A549 (cell line): ENCODE measurements at regions not wholly inside any gene's neighbourhood (a gene's known extent, or its start where the extent isn't known, plus 50 kb on each side); places are given as distances from the start of the nearest gene placed in this dataset.

Experiments used
- ATAC-seq, 2 experiments: fragments of 200-7000 bp in 1 of 2; fragments of >200 bp in 1 of 2; cut with Nextera tagmentation in 1 of 2; cut with Tn5 transposase in 1 of 2; 3 replicates each; pipeline versions ENCODE4 v1.8.0 to v1.9.1; 2018 to 2020; ENCODE audit warnings: mild to moderate bottlenecking in 1 of 2, moderate library complexity in 1 of 2
- CTCF ChIA-PET: fragments of 300-600 bp; sonication (Branson Sonifier 250); formaldehyde crosslinking; extraction: SDS; loops from one replicate; lab custom pipeline; 2021; ENCODE audit warnings: antibody characterized with exemption, inconsistent platforms; lab: Yijun Ruan, JAX
- POLR2A ChIA-PET: fragments of 350-600 bp; formaldehyde crosslinking; extraction: SDS; loops from one replicate; lab custom pipeline; 2021; ENCODE audit warnings: antibody characterized with exemption, inconsistent platforms; lab: Yijun Ruan, JAX
- DNase-seq, 2 experiments: peaks; one replicate each; pipeline versions ENCODE4 v3.0.0 to v3.0.0-alpha.2; 2011 to 2016; ENCODE audit warnings: low read depth in 1 of 2, low spot score in 1 of 2
- FAIRE-seq: peaks from 2 replicates; lab custom pipeline; 2011; peaks lifted over from hg19 to GRCh38; lab: Jason Lieb, UNC
- H3K27ac ChIP-seq, 2 experiments: fragments of >200 bp; sonication (Bioruptor Twin); formaldehyde crosslinking; 3 replicates each; pipeline ENCODE4 v1.5.1; 2016 to 2017
- H3K4me1 ChIP-seq: fragments of >200 bp; sonication (Bioruptor Twin); formaldehyde crosslinking; 3 replicates; pipeline ENCODE4 v1.6.1; 2016
- H3K4me2 ChIP-seq: fragments of >200 bp; sonication (Bioruptor Twin); formaldehyde crosslinking; 3 replicates; pipeline ENCODE4 v1.6.1; 2016
- H3K4me3 ChIP-seq: fragments of >200 bp; sonication (Bioruptor Twin); formaldehyde crosslinking; 3 replicates; pipeline ENCODE4 v1.5.1; 2016
- H3K9me3 ChIP-seq: fragments of >200 bp; sonication (Bioruptor Twin); formaldehyde crosslinking; 3 replicates; pipeline ENCODE4 v1.6.1; 2016
- E2F6 ChIP-seq: IDR thresholded peaks from 2 replicates; pipeline ENCODE4 v1.6.1; 2012; ENCODE audit warnings: low read depth, borderline replicate concordance
- EHF ChIP-seq: fragments of 250-450 bp; sonication (Bioruptor Pico); IDR thresholded peaks from 2 replicates; pipeline ENCODE4 v1.5.0; 2020; ENCODE audit warnings: mild to moderate bottlenecking
- EHMT2 ChIP-seq: fragments of 200-600 bp; sonication (generic); IDR thresholded peaks from 2 replicates; pipeline ENCODE4 v1.6.1; 2016; ENCODE audit warnings: antibody characterized with exemption, low read depth, mild to moderate bottlenecking, moderate library complexity
- EP300 ChIP-seq, 2 experiments: fragments of >200 bp; sonication (Bioruptor Twin); formaldehyde crosslinking; IDR thresholded peaks; 2 replicates in 1 of 2; 3 replicates in 1 of 2; pipeline ENCODE4 v1.6.1; 2016 to 2017
- ESRRA ChIP-seq: fragments of 150-350 bp; IDR thresholded peaks from 2 replicates; pipeline ENCODE4 v1.6.1; 2014; ENCODE audit warnings: mild to moderate bottlenecking, low read length, borderline replicate concordance
- FOSB ChIP-seq: fragments of 250-450 bp; sonication (Bioruptor Pico); IDR thresholded peaks from 2 replicates; pipeline ENCODE4 v1.5.0; 2020; ENCODE audit warnings: mild to moderate bottlenecking, moderate library complexity
- FOXS1 ChIP-seq: fragments of 250-450 bp; sonication (Bioruptor Pico); IDR thresholded peaks from 2 replicates; pipeline ENCODE4 v1.5.0; 2020; ENCODE audit warnings: mild to moderate bottlenecking, moderate library complexity
- GATA3 ChIP-seq: IDR thresholded peaks from 2 replicates; pipeline ENCODE4 v1.6.1; 2012; ENCODE audit warnings: borderline replicate concordance
- HEYL ChIP-seq: fragments of 250-450 bp; sonication (Bioruptor Pico); IDR thresholded peaks from 2 replicates; pipeline ENCODE4 v1.8.0; 2021; ENCODE audit warnings: mild to moderate bottlenecking, moderate library complexity
- HOXA7 ChIP-seq: fragments of 250-450 bp; sonication (Bioruptor Pico); IDR thresholded peaks from 2 replicates; pipeline ENCODE4 v1.5.0; 2020; ENCODE audit warnings: mild to moderate bottlenecking, moderate library complexity
- HOXB5 ChIP-seq: fragments of 250-450 bp; sonication (Bioruptor Pico); IDR thresholded peaks from 2 replicates; pipeline ENCODE4 v1.5.0; 2020; ENCODE audit warnings: mild to moderate bottlenecking, moderate library complexity
- KDM1A ChIP-seq: fragments of 200-600 bp; sonication (generic); IDR thresholded peaks from 2 replicates; pipeline ENCODE4 v1.6.1; 2016; ENCODE audit warnings: low read depth, mild to moderate bottlenecking
- MAZ ChIP-seq: fragments of 150-350 bp; IDR thresholded peaks from 2 replicates; pipeline ENCODE4 v1.6.1; 2014; ENCODE audit warnings: antibody characterized with exemption, low read depth, low read length, borderline replicate concordance
- POLR2AphosphoS2 ChIP-seq: conservative IDR thresholded peaks from 2 replicates; pipeline ENCODE4 v1.6.1; 2012; ENCODE audit warnings: low read length, improper control_type of control experiment, inconsistent platforms
- RFX5 ChIP-seq: fragments of 450-650 bp; IDR thresholded peaks from 2 replicates; pipeline ENCODE4 v1.7.1; 2014; ENCODE audit warnings: antibody characterized with exemption, mild to moderate bottlenecking, moderate library complexity
- TFCP2L1 ChIP-seq: fragments of 250-450 bp; sonication (Bioruptor Pico); IDR thresholded peaks from 2 replicates; pipeline ENCODE4 v1.5.0; 2021; ENCODE audit warnings: mild to moderate bottlenecking
- ZFP36 ChIP-seq: fragments of 450-650 bp; IDR thresholded peaks from 2 replicates; pipeline ENCODE4 v1.6.1; 2014; ENCODE audit warnings: borderline replicate concordance; ENCODE audit not compliant: partially characterized antibody
- WGBS: methylation state at CpG from one replicate; pipeline ENCODE4 v1.1.6; 2017; ENCODE audit errors: missing lambda C conversion rate; 5-methylcytosine and 5-hydroxymethylcytosine counted together
- TF ChIP-seq, protein P1 (sequence below): IDR thresholded peaks from 2 replicates; pipeline ENCODE4 v1.6.1; 2012
- TF ChIP-seq, protein P2 (sequence below): fragments of 150-350 bp; IDR thresholded peaks from 2 replicates; pipeline ENCODE4 v1.6.1; 2014; ENCODE audit warnings: low read depth, mild to moderate bottlenecking, low read length
- TF ChIP-seq, protein P3 (sequence below): fragments of 250-450 bp; sonication (Bioruptor Pico); IDR thresholded peaks from 2 replicates; pipeline ENCODE4 v1.5.0; 2021; ENCODE audit warnings: mild to moderate bottlenecking, moderate library complexity, borderline replicate concordance
- TF ChIP-seq, protein P4 (sequence below): fragments of 450-650 bp; IDR thresholded peaks from 2 replicates; pipeline ENCODE4 v1.6.1; 2014; ENCODE audit warnings: antibody characterized with exemption
- TF ChIP-seq, protein P5 (sequence below): fragments of 200-600 bp; sonication (generic); IDR thresholded peaks from 2 replicates; pipeline ENCODE4 v1.6.1; 2016; ENCODE audit warnings: antibody characterized with exemption, mild to moderate bottlenecking, moderate library complexity

DNA sequence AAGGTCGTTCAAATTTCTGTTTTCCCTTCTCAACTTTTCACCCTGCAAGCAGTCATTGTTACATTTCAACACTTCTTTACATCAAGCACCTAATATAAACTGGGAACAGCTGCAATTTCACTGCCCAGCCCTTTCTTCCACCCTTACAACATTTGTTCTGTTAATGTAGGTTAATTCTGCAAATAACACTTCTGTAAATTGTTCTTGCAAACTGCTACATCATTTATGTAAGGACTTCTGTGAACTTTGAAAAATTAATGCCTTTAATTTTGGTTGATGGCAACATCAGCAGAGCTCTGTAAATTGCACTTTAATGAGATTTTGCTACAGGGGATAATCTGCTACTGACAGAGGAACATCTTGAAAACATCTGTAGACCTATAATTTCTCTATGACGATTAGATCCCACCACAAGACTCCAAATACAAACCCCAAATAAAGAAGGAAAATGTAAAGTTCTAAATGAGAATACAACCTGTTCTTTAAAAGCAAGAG lies 93.5 kb downstream of the ZIC4 start:
- no peak overlapping the region for H3K4me3 ChIP-seq
- no peak overlapping the region for H3K27ac ChIP-seq
- no peak for FAIRE-seq
- ChIA-PET CTCF (no interaction called here), POLR2A (no interaction called here)
- H3K4me2 ChIP-seq: no peak overlapping the region
- H3K4me1 ChIP-seq: no peaks in the 10 kb centered on the region
- ATAC-seq: no peak
- DNase-seq: no peak
- TF ChIP-seq EHF (CRISPR knock-in tag): no peak
- no peak for TF ChIP-seq FOXS1
- WGBS: 0% methylated on average over 2 of the region's 2 CpGs
- H3K9me3 ChIP-seq: no peaks in the 10 kb centered on the region

DNA sequence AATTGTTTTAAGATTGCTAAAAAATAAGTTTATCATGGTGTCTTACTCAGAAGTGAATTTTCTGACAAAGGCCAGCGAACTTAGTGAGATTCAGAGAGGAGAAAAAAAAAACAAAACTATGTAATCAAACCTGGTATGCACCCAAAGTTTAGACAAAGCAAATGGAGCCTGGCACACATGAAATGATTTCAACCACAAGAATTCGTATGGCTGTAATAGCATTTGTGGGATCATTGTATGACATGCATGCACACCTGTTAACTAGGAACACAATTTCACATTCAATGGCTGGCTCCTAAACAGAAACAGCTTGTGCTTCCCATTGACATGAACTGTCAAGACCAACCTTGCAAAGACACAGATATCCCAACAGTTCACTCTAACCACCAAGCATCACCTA lies 94.6 kb downstream of the ZIC4 start:
- TF ChIP-seq POLR2AphosphoS2 (no peak), ZFP36 (no peak), TFCP2L1 (CRISPR knock-in tag) (no peak), GATA3 (no peak), FOSB (CRISPR knock-in tag) (no peak), MAZ (no peak), ESRRA (no peak), RFX5 (no peak), HOXB5 (CRISPR knock-in tag) (no peak), E2F6 (no peak)
- TF ChIP-seq, protein P1, sequence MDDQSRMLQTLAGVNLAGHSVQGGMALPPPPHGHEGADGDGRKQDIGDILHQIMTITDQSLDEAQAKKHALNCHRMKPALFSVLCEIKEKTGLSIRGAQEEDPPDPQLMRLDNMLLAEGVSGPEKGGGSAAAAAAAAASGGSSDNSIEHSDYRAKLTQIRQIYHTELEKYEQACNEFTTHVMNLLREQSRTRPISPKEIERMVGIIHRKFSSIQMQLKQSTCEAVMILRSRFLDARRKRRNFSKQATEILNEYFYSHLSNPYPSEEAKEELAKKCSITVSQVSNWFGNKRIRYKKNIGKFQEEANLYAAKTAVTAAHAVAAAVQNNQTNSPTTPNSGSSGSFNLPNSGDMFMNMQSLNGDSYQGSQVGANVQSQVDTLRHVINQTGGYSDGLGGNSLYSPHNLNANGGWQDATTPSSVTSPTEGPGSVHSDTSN: no peak
- TF ChIP-seq, protein P2, sequence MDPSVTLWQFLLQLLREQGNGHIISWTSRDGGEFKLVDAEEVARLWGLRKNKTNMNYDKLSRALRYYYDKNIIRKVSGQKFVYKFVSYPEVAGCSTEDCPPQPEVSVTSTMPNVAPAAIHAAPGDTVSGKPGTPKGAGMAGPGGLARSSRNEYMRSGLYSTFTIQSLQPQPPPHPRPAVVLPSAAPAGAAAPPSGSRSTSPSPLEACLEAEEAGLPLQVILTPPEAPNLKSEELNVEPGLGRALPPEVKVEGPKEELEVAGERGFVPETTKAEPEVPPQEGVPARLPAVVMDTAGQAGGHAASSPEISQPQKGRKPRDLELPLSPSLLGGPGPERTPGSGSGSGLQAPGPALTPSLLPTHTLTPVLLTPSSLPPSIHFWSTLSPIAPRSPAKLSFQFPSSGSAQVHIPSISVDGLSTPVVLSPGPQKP: no peak
- TF ChIP-seq, protein P3, sequence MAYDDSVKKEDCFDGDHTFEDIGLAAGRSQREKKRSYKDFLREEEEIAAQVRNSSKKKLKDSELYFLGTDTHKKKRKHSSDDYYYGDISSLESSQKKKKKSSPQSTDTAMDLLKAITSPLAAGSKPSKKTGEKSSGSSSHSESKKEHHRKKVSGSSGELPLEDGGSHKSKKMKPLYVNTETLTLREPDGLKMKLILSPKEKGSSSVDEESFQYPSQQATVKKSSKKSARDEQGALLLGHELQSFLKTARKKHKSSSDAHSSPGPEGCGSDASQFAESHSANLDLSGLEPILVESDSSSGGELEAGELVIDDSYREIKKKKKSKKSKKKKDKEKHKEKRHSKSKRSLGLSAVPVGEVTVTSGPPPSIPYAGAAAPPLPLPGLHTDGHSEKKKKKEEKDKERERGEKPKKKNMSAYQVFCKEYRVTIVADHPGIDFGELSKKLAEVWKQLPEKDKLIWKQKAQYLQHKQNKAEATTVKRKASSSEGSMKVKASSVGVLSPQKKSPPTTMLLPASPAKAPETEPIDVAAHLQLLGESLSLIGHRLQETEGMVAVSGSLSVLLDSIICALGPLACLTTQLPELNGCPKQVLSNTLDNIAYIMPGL (CRISPR knock-in tag): no peak
- TF ChIP-seq, protein P4, sequence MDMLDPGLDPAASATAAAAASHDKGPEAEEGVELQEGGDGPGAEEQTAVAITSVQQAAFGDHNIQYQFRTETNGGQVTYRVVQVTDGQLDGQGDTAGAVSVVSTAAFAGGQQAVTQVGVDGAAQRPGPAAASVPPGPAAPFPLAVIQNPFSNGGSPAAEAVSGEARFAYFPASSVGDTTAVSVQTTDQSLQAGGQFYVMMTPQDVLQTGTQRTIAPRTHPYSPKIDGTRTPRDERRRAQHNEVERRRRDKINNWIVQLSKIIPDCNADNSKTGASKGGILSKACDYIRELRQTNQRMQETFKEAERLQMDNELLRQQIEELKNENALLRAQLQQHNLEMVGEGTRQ: no peak
- Histone ChIP-seq H3K27ac (no peak overlapping the region), H3K4me2 (no peak overlapping the region), H3K4me1 (no peaks in the 10 kb centered on the region), H3K4me3 (no peak overlapping the region), H3K9me3 (no peaks in the 10 kb centered on the region)
- FAIRE-seq: no peak
- ChIA-PET POLR2A (no interaction called here), CTCF (no interaction called here)
- 5% methylated on average over 2 of the region's 2 CpGs for WGBS
- DNase-seq: no peak
- ATAC-seq: no peak

GRCh38 chr3:147305533-147306250 lies 100.7 kb downstream of the ZIC4 start:
- no peak for FAIRE-seq
- TF ChIP-seq EHMT2 (no peak), ZFP36 (no peak), EHF (CRISPR knock-in tag) (no peak), EP300 (IDR thresholded peaks at IDR 0.05) (no peak), FOSB (CRISPR knock-in tag) (no peak), ESRRA (no peak), KDM1A (no peak), HOXA7 (no peak), HEYL (CRISPR knock-in tag) (no peak), GATA3 (no peak), RFX5 (no peak)
- TF ChIP-seq, protein P5, sequence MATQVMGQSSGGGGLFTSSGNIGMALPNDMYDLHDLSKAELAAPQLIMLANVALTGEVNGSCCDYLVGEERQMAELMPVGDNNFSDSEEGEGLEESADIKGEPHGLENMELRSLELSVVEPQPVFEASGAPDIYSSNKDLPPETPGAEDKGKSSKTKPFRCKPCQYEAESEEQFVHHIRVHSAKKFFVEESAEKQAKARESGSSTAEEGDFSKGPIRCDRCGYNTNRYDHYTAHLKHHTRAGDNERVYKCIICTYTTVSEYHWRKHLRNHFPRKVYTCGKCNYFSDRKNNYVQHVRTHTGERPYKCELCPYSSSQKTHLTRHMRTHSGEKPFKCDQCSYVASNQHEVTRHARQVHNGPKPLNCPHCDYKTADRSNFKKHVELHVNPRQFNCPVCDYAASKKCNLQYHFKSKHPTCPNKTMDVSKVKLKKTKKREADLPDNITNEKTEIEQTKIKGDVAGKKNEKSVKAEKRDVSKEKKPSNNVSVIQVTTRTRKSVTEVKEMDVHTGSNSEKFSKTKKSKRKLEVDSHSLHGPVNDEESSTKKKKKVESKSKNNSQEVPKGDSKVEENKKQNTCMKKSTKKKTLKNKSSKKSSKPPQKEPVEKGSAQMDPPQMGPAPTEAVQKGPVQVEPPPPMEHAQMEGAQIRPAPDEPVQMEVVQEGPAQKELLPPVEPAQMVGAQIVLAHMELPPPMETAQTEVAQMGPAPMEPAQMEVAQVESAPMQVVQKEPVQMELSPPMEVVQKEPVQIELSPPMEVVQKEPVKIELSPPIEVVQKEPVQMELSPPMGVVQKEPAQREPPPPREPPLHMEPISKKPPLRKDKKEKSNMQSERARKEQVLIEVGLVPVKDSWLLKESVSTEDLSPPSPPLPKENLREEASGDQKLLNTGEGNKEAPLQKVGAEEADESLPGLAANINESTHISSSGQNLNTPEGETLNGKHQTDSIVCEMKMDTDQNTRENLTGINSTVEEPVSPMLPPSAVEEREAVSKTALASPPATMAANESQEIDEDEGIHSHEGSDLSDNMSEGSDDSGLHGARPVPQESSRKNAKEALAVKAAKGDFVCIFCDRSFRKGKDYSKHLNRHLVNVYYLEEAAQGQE: no peak
- ChIA-PET CTCF (no interaction called here), POLR2A (no interaction called here)
- no peaks in the 10 kb centered on the region for H3K9me3 ChIP-seq
- DNase-seq: no peak
- H3K4me2 ChIP-seq: no peak overlapping the region
- no peaks in the 10 kb centered on the region for H3K4me1 ChIP-seq
- no peak overlapping the region for H3K27ac ChIP-seq
- ATAC-seq: no peak
- no peak overlapping the region for H3K4me3 ChIP-seq
